ENCODE measurements at regions not wholly inside any gene's neighbourhood (a gene's known extent, or its start where the extent isn't known, plus 50 kb on each side); places are given as distances from the start of the nearest gene placed in this dataset.

- Histone ChIP-seq H3K9ac (ENCODE audit: low read length) (no peak overlapping the region), H3K4me1 (ENCODE audit: control insufficient read depth, insufficient read depth, low read length) (peaks cover 10% of the 10 kb centered on the region; the same call in 1 of the 2 replicates), H3K9me3 (ENCODE audit: control insufficient read depth, insufficient read depth, low read depth, low read length) (no peaks in the 10 kb centered on the region), H3K27ac (ENCODE audit: low read depth, low read length) (no peak overlapping the region), H3K4me3 (ENCODE audit: low read depth, low read length) (no peak overlapping the region), H3K36me3 (ENCODE audit: control insufficient read depth, insufficient read depth, low read length) (no peaks in the 10 kb centered on the region), H3K27me3 (ENCODE audit: control insufficient read depth, insufficient read depth, low read length) (no peaks in the 10 kb centered on the region)
Measured at GRCh38 chr16:17802571-17802970, 331.8 kb upstream of the XYLT1 start.

GRCh38 chr16:17801068-17801467 is 330.3 kb upstream of the XYLT1 start:
- Histone ChIP-seq H3K4me1 (ENCODE audit: control insufficient read depth, insufficient read depth, low read length) (peaks cover 10% of the 10 kb centered on the region; the same call in 1 of the 2 replicates), H3K4me3 (ENCODE audit: low read depth, low read length) (no peak overlapping the region), H3K9me3 (ENCODE audit: control insufficient read depth, insufficient read depth, low read depth, low read length) (no peaks in the 10 kb centered on the region), H3K27me3 (ENCODE audit: control insufficient read depth, insufficient read depth, low read length) (no peaks in the 10 kb centered on the region), H3K27ac (ENCODE audit: low read depth, low read length) (no peak overlapping the region), H3K9ac (ENCODE audit: low read length) (no peak overlapping the region), H3K36me3 (ENCODE audit: control insufficient read depth, insufficient read depth, low read length) (no peaks in the 10 kb centered on the region)

GRCh38 chr16:17798716-17799115 is 328.0 kb upstream of the XYLT1 start:
- no peak overlapping the region for H3K27ac ChIP-seq (ENCODE audit: low read depth, low read length)
- no peak overlapping the region for H3K9ac ChIP-seq (ENCODE audit: low read length)
- no peaks in the 10 kb centered on the region for H3K36me3 ChIP-seq (ENCODE audit: control insufficient read depth, insufficient read depth, low read length)

GRCh38 chr16:17793354-17793753 is 322.6 kb upstream of the XYLT1 start:
- H3K27ac ChIP-seq (ENCODE audit: low read depth, low read length) = no peak overlapping the region
- H3K9me3 ChIP-seq (ENCODE audit: control insufficient read depth, insufficient read depth, low read depth, low read length) = 0 out of 2 replicates have a peak, but pooled peaks cover 3% of the 10 kb centered on the region
- no peak overlapping the region for H3K9ac ChIP-seq (ENCODE audit: low read length)
- no peak overlapping the region for H3K4me3 ChIP-seq (ENCODE audit: low read depth, low read length)
- 0 out of 2 replicates have a peak, but pooled peaks cover 5% of the 10 kb centered on the region for H3K4me1 ChIP-seq (ENCODE audit: control insufficient read depth, insufficient read depth, low read length)
- H3K36me3 ChIP-seq (ENCODE audit: control insufficient read depth, insufficient read depth, low read length) = no peaks in the 10 kb centered on the region
- H3K27me3 ChIP-seq (ENCODE audit: control insufficient read depth, insufficient read depth, low read length) = no peaks in the 10 kb centered on the region

More at GRCh38 chr16:17798716-17799115, 328.0 kb upstream of the XYLT1 start:
- Histone ChIP-seq H3K9me3 (ENCODE audit: control insufficient read depth, insufficient read depth, low read depth, low read length) (no peaks in the 10 kb centered on the region), H3K4me3 (ENCODE audit: low read depth, low read length) (no peak overlapping the region), H3K27me3 (ENCODE audit: control insufficient read depth, insufficient read depth, low read length) (no peaks in the 10 kb centered on the region), H3K4me1 (ENCODE audit: control insufficient read depth, insufficient read depth, low read length) (peaks cover 10% of the 10 kb centered on the region; the same call in 1 of the 2 replicates)

GRCh38 chr16:17784073-17784472 is 313.3 kb upstream of the XYLT1 start:
- no peak overlapping the region for H3K9ac ChIP-seq (ENCODE audit: low read length)
- H3K27me3 ChIP-seq (ENCODE audit: control insufficient read depth, insufficient read depth, low read length) = peaks cover 4% of the 10 kb centered on the region; the same call in 1 of the 2 replicates
- no peaks in the 10 kb centered on the region for H3K36me3 ChIP-seq (ENCODE audit: control insufficient read depth, insufficient read depth, low read length)
- no peak overlapping the region for H3K4me3 ChIP-seq (ENCODE audit: low read depth, low read length)
- no peak overlapping the region for H3K27ac ChIP-seq (ENCODE audit: low read depth, low read length)
- H3K4me1 ChIP-seq (ENCODE audit: control insufficient read depth, insufficient read depth, low read length) = no peaks in the 10 kb centered on the region
- H3K9me3 ChIP-seq (ENCODE audit: control insufficient read depth, insufficient read depth, low read depth, low read length) = no peaks in the 10 kb centered on the region

GRCh38 chr16:17780181-17780580 is 309.4 kb upstream of the XYLT1 start:
- Histone ChIP-seq H3K36me3 (ENCODE audit: control insufficient read depth, insufficient read depth, low read length) (no peaks in the 10 kb centered on the region), H3K9me3 (ENCODE audit: control insufficient read depth, insufficient read depth, low read depth, low read length) (0 out of 2 replicates have a peak, but pooled peaks cover 3% of the 10 kb centered on the region), H3K27ac (ENCODE audit: low read depth, low read length) (no peak overlapping the region), H3K9ac (ENCODE audit: low read length) (no peak overlapping the region), H3K4me1 (ENCODE audit: control insufficient read depth, insufficient read depth, low read length) (peaks cover 5% of the 10 kb centered on the region; the same call in 1 of the 2 replicates), H3K4me3 (ENCODE audit: low read depth, low read length) (no peak overlapping the region), H3K27me3 (ENCODE audit: control insufficient read depth, insufficient read depth, low read length) (peaks cover 4% of the 10 kb centered on the region; the same call in 1 of the 2 replicates)

GRCh38 chr16:17777408-17777863 is 306.7 kb upstream of the XYLT1 start:
- H3K27me3 ChIP-seq (ENCODE audit: control insufficient read depth, insufficient read depth, low read length) = no peaks in the 10 kb centered on the region
- H3K4me1 ChIP-seq (ENCODE audit: control insufficient read depth, insufficient read depth, low read length) = peaks cover 9% of the 10 kb centered on the region; the same call in 1 of the 2 replicates
- H3K36me3 ChIP-seq (ENCODE audit: control insufficient read depth, insufficient read depth, low read length) = no peaks in the 10 kb centered on the region
- 0 out of 2 replicates have a peak, but pooled peaks cover 3% of the 10 kb centered on the region for H3K9me3 ChIP-seq (ENCODE audit: control insufficient read depth, insufficient read depth, low read depth, low read length)
- no peak overlapping the region for H3K27ac ChIP-seq (ENCODE audit: low read depth, low read length)
- no peak overlapping the region for H3K4me3 ChIP-seq (ENCODE audit: low read depth, low read length)
- no peak overlapping the region for H3K9ac ChIP-seq (ENCODE audit: low read length)

GRCh38 chr16:17776888-17777287 is 306.1 kb upstream of the XYLT1 start:
- no peaks in the 10 kb centered on the region for H3K27me3 ChIP-seq (ENCODE audit: control insufficient read depth, insufficient read depth, low read length)
- no peaks in the 10 kb centered on the region for H3K36me3 ChIP-seq (ENCODE audit: control insufficient read depth, insufficient read depth, low read length)
- peaks cover 9% of the 10 kb centered on the region; the same call in 1 of the 2 replicates for H3K4me1 ChIP-seq (ENCODE audit: control insufficient read depth, insufficient read depth, low read length)
- 0 out of 2 replicates have a peak, but pooled peaks cover 3% of the 10 kb centered on the region for H3K9me3 ChIP-seq (ENCODE audit: control insufficient read depth, insufficient read depth, low read depth, low read length)
- no peak overlapping the region for H3K27ac ChIP-seq (ENCODE audit: low read depth, low read length)
- H3K4me3 ChIP-seq (ENCODE audit: low read depth, low read length) = no peak overlapping the region
- peak overlapping the region; percentile 20 for H3K9ac ChIP-seq (ENCODE audit: low read length)

- H3K36me3 ChIP-seq (ENCODE audit: control insufficient read depth, insufficient read depth, low read length) = no peaks in the 10 kb centered on the region
Measured at GRCh38 chr16:17776465-17776864, 305.7 kb upstream of the XYLT1 start.

GRCh38 chr16:17775061-17775460 is 304.3 kb upstream of the XYLT1 start:
- Histone ChIP-seq H3K27me3 (ENCODE audit: control insufficient read depth, insufficient read depth, low read length) (no peaks in the 10 kb centered on the region), H3K27ac (ENCODE audit: low read depth, low read length) (no peak overlapping the region), H3K9me3 (ENCODE audit: control insufficient read depth, insufficient read depth, low read depth, low read length) (0 out of 2 replicates have a peak, but pooled peaks cover 3% of the 10 kb centered on the region), H3K36me3 (ENCODE audit: control insufficient read depth, insufficient read depth, low read length) (no peaks in the 10 kb centered on the region), H3K9ac (ENCODE audit: low read length) (no peak overlapping the region), H3K4me1 (ENCODE audit: control insufficient read depth, insufficient read depth, low read length) (peaks cover 9% of the 10 kb centered on the region; the same call in 1 of the 2 replicates), H3K4me3 (ENCODE audit: low read depth, low read length) (no peak overlapping the region)

More at GRCh38 chr16:17776465-17776864, 305.7 kb upstream of the XYLT1 start:
- no peak overlapping the region for H3K9ac ChIP-seq (ENCODE audit: low read length)
- peaks cover 9% of the 10 kb centered on the region; the same call in 1 of the 2 replicates for H3K4me1 ChIP-seq (ENCODE audit: control insufficient read depth, insufficient read depth, low read length)
- no peak overlapping the region for H3K4me3 ChIP-seq (ENCODE audit: low read depth, low read length)
- no peak overlapping the region for H3K27ac ChIP-seq (ENCODE audit: low read depth, low read length)
- H3K27me3 ChIP-seq (ENCODE audit: control insufficient read depth, insufficient read depth, low read length) = no peaks in the 10 kb centered on the region
- H3K9me3 ChIP-seq (ENCODE audit: control insufficient read depth, insufficient read depth, low read depth, low read length) = 0 out of 2 replicates have a peak, but pooled peaks cover 3% of the 10 kb centered on the region

GRCh38 chr16:17773698-17774101 is 302.9 kb upstream of the XYLT1 start:
- Histone ChIP-seq H3K27ac (ENCODE audit: low read depth, low read length) (no peak overlapping the region), H3K9ac (ENCODE audit: low read length) (no peak overlapping the region), H3K4me1 (ENCODE audit: control insufficient read depth, insufficient read depth, low read length) (peaks cover 9% of the 10 kb centered on the region; the same call in 1 of the 2 replicates), H3K36me3 (ENCODE audit: control insufficient read depth, insufficient read depth, low read length) (no peaks in the 10 kb centered on the region), H3K4me3 (ENCODE audit: low read depth, low read length) (no peak overlapping the region), H3K27me3 (ENCODE audit: control insufficient read depth, insufficient read depth, low read length) (no peaks in the 10 kb centered on the region), H3K9me3 (ENCODE audit: control insufficient read depth, insufficient read depth, low read depth, low read length) (0 out of 2 replicates have a peak, but pooled peaks cover 2% of the 10 kb centered on the region)
